Stimulated activated effector memory CD8-positive, alpha-beta T cell treated with anti-CD3 and anti-CD28 coated beads, Interleukin-12 subunit alpha, Interleukin-12 subunit beta, amount 100 ng/mL, for 72 hours (primary cell): ENCODE measurements at regions not wholly inside any gene's neighbourhood (a gene's known extent, or its start where the extent isn't known, plus 50 kb on each side); places are given as distances from the start of the nearest gene placed in this dataset.
A peak's percentile ranks its signal among the peaks of the same experiment; 100 is the strongest.
"Not testable (repeated sequence)": the region's sequence is repeated elsewhere in the genome, so short reads cannot be mapped to it uniquely, and the experiment has no call there.

ENCODE experiments used
- ATAC-seq: fragments of 150-1000 bp; cut with Tn5 transposase; 2 replicates; pipeline ENCODE4 v1.10.0; 2021
- DNase-seq, 2 donors: peaks; one replicate each; pipeline ENCODE4 v3.0.0; 2021 to 2022; ENCODE audit warnings: low spot score in 2 of 2
- H3K27ac Mint-ChIP-seq: one replicate; pipeline ENCODE4 v1.8.0; 2022; ENCODE audit warnings: mild to moderate bottlenecking, mixed read lengths
- H3K36me3 Mint-ChIP-seq: one replicate; pipeline ENCODE4 v1.8.0; 2022; ENCODE audit warnings: mild to moderate bottlenecking, mixed read lengths
- H3K4me1 Mint-ChIP-seq: one replicate; pipeline ENCODE4 v1.8.0; 2022; ENCODE audit warnings: mixed read lengths
- H3K4me3 Mint-ChIP-seq: one replicate; pipeline ENCODE4 v1.8.0; 2022; ENCODE audit warnings: mild to moderate bottlenecking, mixed read lengths
- H3K9me3 Mint-ChIP-seq: one replicate; pipeline ENCODE4 v1.8.0; 2022; ENCODE audit warnings: mixed read lengths

GRCh38 chr20:53679597-53680309 is 86.1 kb upstream of the ZNF217 start:
- DNase-seq: no peak
- Mint-ChIP-seq H3K36me3 (no peaks in the 10 kb centered on the region), H3K4me1 (peaks cover 5% of the 10 kb centered on the region), H3K27ac (no peak overlapping the region), H3K4me3 (no peak overlapping the region), H3K9me3 (no peaks in the 10 kb centered on the region)
- no peak for ATAC-seq

GRCh38 chr20:53678990-53679596 is 85.5 kb upstream of the ZNF217 start:
- Mint-ChIP-seq H3K4me1 (peaks cover 5% of the 10 kb centered on the region), H3K27ac (no peak overlapping the region), H3K36me3 (no peaks in the 10 kb centered on the region), H3K4me3 (no peak overlapping the region), H3K9me3 (no peaks in the 10 kb centered on the region)
- ATAC-seq: no peak
- DNase-seq: no peak

GRCh38 chr20:53678315-53678989 is 84.8 kb upstream of the ZNF217 start:
- Mint-ChIP-seq H3K27ac (peak overlapping the region; percentile 78), H3K9me3 (no peaks in the 10 kb centered on the region), H3K4me1 (peaks cover 5% of the 10 kb centered on the region), H3K36me3 (no peaks in the 10 kb centered on the region), H3K4me3 (no peak overlapping the region)
- no peak for DNase-seq
- ATAC-seq: no peak

GRCh38 chr20:53677447-53678314 is 84.0 kb upstream of the ZNF217 start:
- Mint-ChIP-seq H3K36me3 (no peaks in the 10 kb centered on the region), H3K9me3 (no peaks in the 10 kb centered on the region), H3K4me3 (no peak overlapping the region), H3K4me1 (peaks cover 5% of the 10 kb centered on the region), H3K27ac (peak overlapping the region; percentile 78)
- no peak for ATAC-seq
- no peak for DNase-seq

GRCh38 chr20:53676987-53677386 is 83.3 kb upstream of the ZNF217 start:
- Mint-ChIP-seq H3K4me3 (no peak overlapping the region), H3K9me3 (no peaks in the 10 kb centered on the region), H3K27ac (no peak overlapping the region), H3K36me3 (no peaks in the 10 kb centered on the region), H3K4me1 (peaks cover 5% of the 10 kb centered on the region)
- ATAC-seq (no peak), DNase-seq (no peak)

GRCh38 chr20:53676519-53676822 is 82.8 kb upstream of the ZNF217 start:
- no peak overlapping the region for H3K4me3 Mint-ChIP-seq
- ATAC-seq (no peak), DNase-seq (no peak)
- H3K36me3 Mint-ChIP-seq: no peaks in the 10 kb centered on the region
- no peak overlapping the region for H3K27ac Mint-ChIP-seq
- no peaks in the 10 kb centered on the region for H3K9me3 Mint-ChIP-seq
- H3K4me1 Mint-ChIP-seq: peaks cover 5% of the 10 kb centered on the region

- H3K4me1 Mint-ChIP-seq: no peaks in the 10 kb centered on the region
- H3K4me3 Mint-ChIP-seq: no peak overlapping the region
These were observed 79.0 kb upstream of the ZNF217 start for GRCh38 chr20:53672484-53673129.

GRCh38 chr20:53671370-53671769 is 77.7 kb upstream of the ZNF217 start:
- no peak for ATAC-seq
- no peaks in the 10 kb centered on the region for H3K9me3 Mint-ChIP-seq

More at GRCh38 chr20:53672484-53673129, 79.0 kb upstream of the ZNF217 start:
- Mint-ChIP-seq H3K27ac (no peak overlapping the region), H3K36me3 (no peaks in the 10 kb centered on the region), H3K9me3 (no peaks in the 10 kb centered on the region)
- DNase-seq: no peak
- no peak for ATAC-seq

GRCh38 chr20:53669517-53670313 is 76.1 kb upstream of the ZNF217 start:
- not testable (repeated sequence) for DNase-seq, H3K27ac Mint-ChIP-seq, H3K4me3 Mint-ChIP-seq, H3K4me1 Mint-ChIP-seq, H3K36me3 Mint-ChIP-seq, H3K9me3 Mint-ChIP-seq, ATAC-seq

More at GRCh38 chr20:53671370-53671769, 77.7 kb upstream of the ZNF217 start:
- Mint-ChIP-seq H3K36me3 (no peaks in the 10 kb centered on the region), H3K27ac (no peak overlapping the region), H3K4me1 (no peaks in the 10 kb centered on the region), H3K4me3 (no peak overlapping the region)
- no peak for DNase-seq

GRCh38 chr20:53668992-53669391 is 75.4 kb upstream of the ZNF217 start:
- Mint-ChIP-seq H3K4me3 (no peak overlapping the region), H3K9me3 (no peaks in the 10 kb centered on the region), H3K4me1 (no peaks in the 10 kb centered on the region), H3K36me3 (no peaks in the 10 kb centered on the region), H3K27ac (no peak overlapping the region)
- DNase-seq: no peak
- no peak for ATAC-seq

GRCh38 chr20:53666144-53666543 is 72.5 kb upstream of the ZNF217 start:
- Mint-ChIP-seq H3K27ac (no peak overlapping the region), H3K4me3 (no peak overlapping the region), H3K4me1 (peaks cover 2% of the 10 kb centered on the region), H3K9me3 (no peaks in the 10 kb centered on the region), H3K36me3 (no peaks in the 10 kb centered on the region)
- DNase-seq (no peak), ATAC-seq (no peak)

- no peaks in the 10 kb centered on the region for H3K36me3 Mint-ChIP-seq
- H3K9me3 Mint-ChIP-seq: no peaks in the 10 kb centered on the region
- ATAC-seq: no peak
- peaks cover 14% of the 10 kb centered on the region for H3K4me1 Mint-ChIP-seq
- H3K27ac Mint-ChIP-seq: no peak overlapping the region
- DNase-seq: no peak
- no peak overlapping the region for H3K4me3 Mint-ChIP-seq
These were observed 70.5 kb upstream of the ZNF217 start for GRCh38 chr20:53664121-53664520.

GRCh38 chr20:53663521-53663920 is 69.9 kb upstream of the ZNF217 start:
- H3K4me1 Mint-ChIP-seq: peaks cover 14% of the 10 kb centered on the region
- H3K27ac Mint-ChIP-seq, H3K36me3 Mint-ChIP-seq, H3K4me3 Mint-ChIP-seq, H3K9me3 Mint-ChIP-seq, ATAC-seq, DNase-seq: not testable (repeated sequence)

GRCh38 chr20:53662595-53662994 is 69.0 kb upstream of the ZNF217 start:
- H3K36me3 Mint-ChIP-seq: no peaks in the 10 kb centered on the region
- H3K27ac Mint-ChIP-seq: no peak overlapping the region
- DNase-seq (no peak), ATAC-seq (no peak)
- H3K9me3 Mint-ChIP-seq: no peaks in the 10 kb centered on the region
- H3K4me3 Mint-ChIP-seq: no peak overlapping the region
- peaks cover 22% of the 10 kb centered on the region for H3K4me1 Mint-ChIP-seq
